Kidney epithelial cell (primary cell): ENCODE measurements at regions not wholly inside any gene's neighbourhood (a gene's known extent, or its start where the extent isn't known, plus 50 kb on each side); places are given as distances from the start of the nearest gene placed in this dataset.

Experiments used
- DNase-seq: peaks from one replicate; pipeline ENCODE4 v3.0.0-alpha.2; 2010; ENCODE audit warnings: low read depth
- H3K27me3 ChIP-seq: 2 replicates; pipeline ENCODE4 v1.6.0; 2011; ENCODE audit warnings: low read length; ENCODE audit not compliant: control insufficient read depth, insufficient read depth
- H3K36me3 ChIP-seq: 2 replicates; pipeline ENCODE4 v1.5.1; 2011; ENCODE audit warnings: low read length; ENCODE audit not compliant: control insufficient read depth, insufficient read depth
- H3K4me3 ChIP-seq: 2 replicates; pipeline ENCODE4 v1.5.1; 2011; ENCODE audit warnings: low read depth, mild to moderate bottlenecking, control low read depth, low read length
- TF ChIP-seq, protein P1 (sequence below): IDR thresholded peaks from 2 replicates; pipeline ENCODE4 v1.5.1; 2011; ENCODE audit warnings: mild to moderate bottlenecking, moderate library complexity, low read length, control low read depth, inconsistent platforms; ENCODE audit not compliant: insufficient read depth, poor library complexity, severe bottlenecking

DNA sequence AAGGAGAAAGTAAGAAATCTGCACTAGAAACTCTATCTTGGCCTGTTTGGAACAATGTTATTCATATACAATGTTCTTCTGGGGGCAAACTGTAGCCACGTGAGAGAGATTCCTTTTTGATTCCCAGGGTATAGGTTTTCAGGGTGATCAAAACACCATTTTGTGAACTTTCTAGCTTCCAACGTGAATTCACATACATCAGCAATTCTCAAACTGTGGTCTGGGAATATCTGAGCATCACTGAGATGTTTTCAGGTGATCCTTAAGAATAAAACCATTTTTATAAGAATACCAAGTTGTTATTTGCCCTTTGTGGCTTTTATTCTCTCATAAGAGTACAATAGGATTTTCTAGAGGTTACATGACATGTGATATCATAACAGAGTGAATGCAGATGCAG lies 66.9 kb upstream of the ATP1A1 start:
- TF ChIP-seq, protein P1, sequence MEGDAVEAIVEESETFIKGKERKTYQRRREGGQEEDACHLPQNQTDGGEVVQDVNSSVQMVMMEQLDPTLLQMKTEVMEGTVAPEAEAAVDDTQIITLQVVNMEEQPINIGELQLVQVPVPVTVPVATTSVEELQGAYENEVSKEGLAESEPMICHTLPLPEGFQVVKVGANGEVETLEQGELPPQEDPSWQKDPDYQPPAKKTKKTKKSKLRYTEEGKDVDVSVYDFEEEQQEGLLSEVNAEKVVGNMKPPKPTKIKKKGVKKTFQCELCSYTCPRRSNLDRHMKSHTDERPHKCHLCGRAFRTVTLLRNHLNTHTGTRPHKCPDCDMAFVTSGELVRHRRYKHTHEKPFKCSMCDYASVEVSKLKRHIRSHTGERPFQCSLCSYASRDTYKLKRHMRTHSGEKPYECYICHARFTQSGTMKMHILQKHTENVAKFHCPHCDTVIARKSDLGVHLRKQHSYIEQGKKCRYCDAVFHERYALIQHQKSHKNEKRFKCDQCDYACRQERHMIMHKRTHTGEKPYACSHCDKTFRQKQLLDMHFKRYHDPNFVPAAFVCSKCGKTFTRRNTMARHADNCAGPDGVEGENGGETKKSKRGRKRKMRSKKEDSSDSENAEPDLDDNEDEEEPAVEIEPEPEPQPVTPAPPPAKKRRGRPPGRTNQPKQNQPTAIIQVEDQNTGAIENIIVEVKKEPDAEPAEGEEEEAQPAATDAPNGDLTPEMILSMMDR: no peak
- no peaks in the 10 kb centered on the region for H3K27me3 ChIP-seq

DNA sequence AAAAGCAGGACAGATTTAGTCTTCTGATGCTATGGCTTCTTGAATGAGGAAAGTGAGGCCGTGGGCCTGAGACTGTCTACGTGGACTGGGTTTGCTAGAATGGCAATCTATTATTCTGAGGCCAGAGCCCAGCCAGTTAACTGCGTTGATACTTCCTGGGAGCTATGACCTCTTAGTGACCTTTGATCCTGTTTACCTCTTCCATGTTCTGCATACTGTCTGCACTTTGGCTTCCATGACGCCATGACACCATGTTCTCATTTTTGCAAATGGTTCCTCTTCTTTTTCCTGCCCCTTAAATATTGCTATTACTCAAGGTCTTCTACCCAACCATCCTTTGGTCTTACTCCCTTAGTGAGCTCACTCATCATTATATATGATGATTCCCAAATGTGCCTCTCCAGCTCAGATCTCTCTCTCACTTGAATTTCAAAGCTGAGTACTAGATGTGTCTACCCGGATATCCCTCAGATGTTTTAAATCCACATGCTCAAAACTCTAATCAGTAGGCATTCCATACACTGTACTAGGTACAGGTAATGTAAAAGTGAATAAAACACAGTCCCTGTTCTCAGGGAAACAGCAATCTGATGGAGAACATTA lies 66.1 kb upstream of the ATP1A1 start:
- no peak overlapping the region for H3K4me3 ChIP-seq
- H3K36me3 ChIP-seq: no peaks in the 10 kb centered on the region
- no peaks in the 10 kb centered on the region for H3K27me3 ChIP-seq
- no peak for DNase-seq
- TF ChIP-seq, protein P1: no peak

More for the DNA sequence above, 66.9 kb upstream of the ATP1A1 start:
- Histone ChIP-seq H3K36me3 (no peaks in the 10 kb centered on the region), H3K4me3 (no peak overlapping the region)
- no peak for DNase-seq

DNA sequence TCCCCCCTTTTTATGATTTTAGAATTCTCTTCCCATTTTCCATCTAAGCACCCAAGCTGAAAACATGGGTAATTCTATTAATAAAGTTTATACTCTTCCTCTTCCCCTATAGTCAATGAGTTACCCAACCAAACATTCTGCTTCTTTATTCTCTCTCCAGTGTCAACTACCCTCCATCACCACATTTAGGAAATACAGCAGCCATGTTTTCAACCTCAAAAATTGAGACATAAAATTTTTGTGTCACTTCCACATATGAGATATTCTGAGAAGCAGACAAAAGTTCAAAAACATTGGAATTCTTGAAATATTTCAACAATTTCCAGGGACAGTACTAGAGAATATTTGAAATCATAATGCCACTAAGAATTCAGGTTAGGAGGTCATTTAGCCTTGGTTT lies 64.8 kb upstream of the ATP1A1 start:
- Histone ChIP-seq H3K36me3 (no peaks in the 10 kb centered on the region), H3K4me3 (no peak overlapping the region), H3K27me3 (no peaks in the 10 kb centered on the region)
- no peak for DNase-seq
- TF ChIP-seq, protein P1: no peak

DNA sequence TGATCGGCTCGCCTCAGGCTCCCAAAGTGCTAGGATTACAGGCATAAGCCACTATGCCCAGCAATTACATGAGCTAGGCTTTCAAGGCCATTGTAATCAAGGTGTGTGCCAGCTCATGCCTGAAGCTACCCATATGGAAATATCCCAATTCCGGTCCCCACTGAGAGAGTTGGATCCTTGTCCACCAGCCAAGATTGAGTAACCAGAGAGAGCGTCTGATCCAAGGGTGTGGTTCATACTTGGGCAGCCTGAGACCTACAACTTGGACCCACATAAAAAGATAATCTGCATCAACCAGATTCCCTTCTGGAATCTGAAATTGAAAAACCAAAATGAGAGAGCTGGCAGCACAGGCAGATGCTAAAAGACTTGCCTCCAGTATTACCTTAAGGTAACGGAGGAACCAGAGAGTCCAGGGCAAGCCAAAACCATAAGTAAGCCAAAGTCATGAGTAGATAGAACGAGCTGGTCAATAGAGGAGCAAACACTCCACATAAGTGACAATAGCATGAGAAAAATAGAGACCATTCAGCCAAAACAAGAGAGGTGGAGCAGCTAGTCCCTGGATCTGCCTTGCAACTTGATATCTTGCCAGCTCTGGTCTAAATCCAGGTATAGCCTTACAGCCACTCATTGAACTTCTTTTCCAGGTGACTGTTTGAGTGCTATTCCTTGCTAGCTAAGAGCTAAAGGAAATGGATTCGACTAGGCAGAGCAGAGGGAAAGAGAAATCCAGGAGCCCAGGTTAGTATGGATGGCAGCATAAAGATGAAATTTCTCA lies 63.8 kb upstream of the ATP1A1 start:
- no peaks in the 10 kb centered on the region for H3K36me3 ChIP-seq
- TF ChIP-seq, protein P1: no peak
- no peak overlapping the region for H3K4me3 ChIP-seq
- no peak for DNase-seq
- no peaks in the 10 kb centered on the region for H3K27me3 ChIP-seq

DNA sequence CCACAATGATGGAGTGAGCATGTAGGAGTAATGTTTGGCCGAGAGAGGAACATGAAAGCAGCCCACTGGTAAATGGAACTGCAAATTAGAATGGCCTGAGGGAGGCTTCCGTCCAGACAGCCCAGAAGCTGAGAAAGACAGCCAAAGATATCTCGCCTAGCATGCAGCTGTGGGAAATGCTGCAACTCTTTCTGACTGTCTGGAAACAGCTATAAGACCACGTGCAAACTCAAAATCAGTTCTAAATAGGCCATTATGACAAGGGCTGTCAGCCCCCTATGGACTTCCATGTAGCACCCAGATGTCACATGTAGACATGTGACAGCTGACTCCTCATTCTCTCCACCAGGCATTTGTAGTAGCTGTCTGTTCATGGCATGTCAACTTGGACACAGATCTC lies 62.9 kb upstream of the ATP1A1 start:
- Histone ChIP-seq H3K4me3 (no peak overlapping the region), H3K27me3 (no peaks in the 10 kb centered on the region), H3K36me3 (no peaks in the 10 kb centered on the region)
- DNase-seq: no peak
- TF ChIP-seq, protein P1: no peak
